ENCODE measurements at regions not wholly inside any gene's neighbourhood (a gene's known extent, or its start where the extent isn't known, plus 50 kb on each side); places are given as distances from the start of the nearest gene placed in this dataset.

GRCh38 chr11:127106938-127107337, 106.4 kb upstream of the KIRREL3 start:
- TF ChIP-seq YY1 (IDR thresholded peaks at IDR 0.05; ENCODE audit: insufficient read depth, insufficient read length) = no peak
- no peak for TF ChIP-seq SUZ12 (IDR thresholded peaks at IDR 0.05; ENCODE audit: extremely low read depth, insufficient read depth, insufficient read length)
